ENCODE measurements at regions not wholly inside any gene's neighbourhood (a gene's known extent, or its start where the extent isn't known, plus 50 kb on each side); places are given as distances from the start of the nearest gene placed in this dataset.

DNA sequence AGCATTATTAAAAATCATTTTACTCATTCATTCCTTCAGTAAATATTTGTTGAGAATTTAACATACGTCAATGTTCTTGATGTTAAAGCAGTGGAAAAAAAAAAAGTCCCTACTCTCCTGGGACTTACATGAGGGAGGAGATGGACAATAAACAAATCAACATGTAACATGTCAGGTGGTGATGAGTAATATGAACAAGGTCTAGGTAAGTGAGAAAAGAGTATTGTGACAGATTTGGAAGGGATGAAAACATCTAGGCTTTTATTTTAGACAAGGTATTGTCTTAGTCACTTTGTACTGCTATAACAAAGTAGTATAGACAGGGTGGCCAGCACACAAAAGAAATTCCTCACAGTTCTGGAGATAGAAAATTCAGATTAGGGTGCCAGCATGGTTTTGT lies 167.2 kb downstream of the FSCB start:
- Mint-ChIP-seq H3K36me3 (ENCODE audit: low read depth) (no peaks in the 10 kb centered on the region), H3K27me3 (ENCODE audit: insufficient read depth) (no peaks in the 10 kb centered on the region), H3K4me1 (ENCODE audit: low read depth) (no peaks in the 10 kb centered on the region), H3K4me3 (no peak overlapping the region), H3K9me3 (peaks cover 4% of the 10 kb centered on the region), H3K27ac (no peak overlapping the region)
- intact Hi-C loops (cut with micrococcal nuclease), result no loop called here
- no peak for DNase-seq (ENCODE audit: low spot score)

DNA sequence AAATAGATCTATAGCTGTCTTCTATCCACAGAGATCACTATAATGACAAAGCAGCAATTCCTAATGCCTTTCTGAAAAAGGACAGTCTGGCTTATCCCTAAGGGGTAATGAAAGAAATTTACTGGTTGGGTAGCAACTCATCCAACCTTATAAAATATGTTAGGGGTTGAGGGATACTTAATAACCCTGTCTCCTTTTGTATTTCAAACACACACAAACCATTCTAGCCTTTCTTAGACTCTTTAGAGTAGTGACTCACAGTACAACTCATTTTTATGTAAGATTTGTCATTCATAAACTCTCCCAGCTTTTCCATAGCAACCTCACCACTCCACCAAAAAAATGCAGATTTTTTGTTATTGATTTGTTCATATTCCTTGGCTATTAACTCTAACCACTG lies 167.9 kb downstream of the FSCB start:
- Mint-ChIP-seq H3K9me3 (peaks cover 4% of the 10 kb centered on the region), H3K4me3 (no peak overlapping the region), H3K36me3 (ENCODE audit: low read depth) (no peaks in the 10 kb centered on the region), H3K27ac (no peak overlapping the region), H3K4me1 (ENCODE audit: low read depth) (no peaks in the 10 kb centered on the region), H3K27me3 (ENCODE audit: insufficient read depth) (no peaks in the 10 kb centered on the region)
- intact Hi-C loops (cut with micrococcal nuclease), result no loop called here
- DNase-seq (ENCODE audit: low spot score), result no peak

DNA sequence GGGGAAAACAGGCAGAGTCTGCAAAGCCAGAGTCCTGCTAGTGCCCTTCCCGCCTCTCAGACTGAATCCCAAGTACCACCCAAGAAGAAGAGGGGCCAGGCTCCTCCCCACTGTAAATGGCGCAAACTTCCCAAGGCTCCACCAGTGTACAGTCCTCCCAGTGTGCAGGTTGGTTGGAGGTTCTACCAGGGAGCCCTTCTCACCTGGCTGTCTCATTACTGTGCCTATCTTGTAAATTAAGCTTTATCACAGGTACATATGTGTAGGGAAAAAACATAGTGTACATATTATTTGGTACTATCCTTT lies 189.7 kb downstream of the FSCB start:
- H3K4me1 Mint-ChIP-seq (ENCODE audit: low read depth), result no peaks in the 10 kb centered on the region
- peaks cover 19% of the 10 kb centered on the region for H3K9me3 Mint-ChIP-seq
- intact Hi-C loops (cut with micrococcal nuclease), result no loop called here
- no peaks in the 10 kb centered on the region for H3K36me3 Mint-ChIP-seq (ENCODE audit: low read depth)
- no peak for DNase-seq (ENCODE audit: low spot score)
- no peak overlapping the region for H3K4me3 Mint-ChIP-seq
- no peak overlapping the region for H3K27ac Mint-ChIP-seq
- no peaks in the 10 kb centered on the region for H3K27me3 Mint-ChIP-seq (ENCODE audit: insufficient read depth)

DNA sequence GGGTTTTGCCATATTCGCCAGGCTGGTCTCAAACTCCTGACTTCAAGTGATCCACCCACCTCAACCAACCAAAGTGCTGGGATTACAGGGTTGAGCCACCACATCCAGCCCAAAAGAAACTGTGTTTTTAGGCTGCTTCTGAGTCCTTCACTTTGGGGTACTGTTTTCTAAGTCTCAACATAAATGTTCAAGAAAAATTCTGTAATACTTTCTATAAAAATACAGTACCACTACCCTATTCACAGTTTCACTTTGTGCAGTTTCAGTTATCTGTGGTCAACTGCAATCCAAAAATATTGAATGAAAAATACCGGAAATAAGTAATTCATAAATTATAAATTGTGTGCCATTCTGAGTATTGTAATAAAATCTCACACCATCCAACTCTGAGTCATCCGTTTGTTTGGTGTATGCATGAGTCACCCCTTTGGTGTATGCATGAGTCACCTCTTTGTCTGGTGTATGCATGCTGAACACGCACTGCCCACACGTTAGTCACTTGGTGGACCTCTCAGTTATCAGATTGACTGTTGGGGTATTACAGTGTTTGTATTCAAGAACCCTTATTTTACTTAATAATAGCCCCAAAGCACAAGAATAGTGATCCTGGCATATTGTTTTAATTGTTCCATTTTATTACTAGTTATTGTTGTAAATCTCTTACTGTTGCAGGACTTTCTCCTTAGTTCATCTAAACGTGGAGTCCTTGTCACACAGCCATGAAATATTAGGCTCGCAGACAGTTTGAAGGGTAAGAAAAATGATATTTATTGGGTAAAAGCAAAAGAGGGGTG lies 190.2 kb downstream of the FSCB start:
- H3K36me3 Mint-ChIP-seq (ENCODE audit: low read depth), result no peaks in the 10 kb centered on the region
- DNase-seq (ENCODE audit: low spot score), result no peak
- no peaks in the 10 kb centered on the region for H3K27me3 Mint-ChIP-seq (ENCODE audit: insufficient read depth)
- H3K4me1 Mint-ChIP-seq (ENCODE audit: low read depth), result no peaks in the 10 kb centered on the region
- intact Hi-C loops (cut with micrococcal nuclease), result no loop called here
- no peak overlapping the region for H3K4me3 Mint-ChIP-seq
- no peak overlapping the region for H3K27ac Mint-ChIP-seq
- peaks cover 14% of the 10 kb centered on the region for H3K9me3 Mint-ChIP-seq

DNA sequence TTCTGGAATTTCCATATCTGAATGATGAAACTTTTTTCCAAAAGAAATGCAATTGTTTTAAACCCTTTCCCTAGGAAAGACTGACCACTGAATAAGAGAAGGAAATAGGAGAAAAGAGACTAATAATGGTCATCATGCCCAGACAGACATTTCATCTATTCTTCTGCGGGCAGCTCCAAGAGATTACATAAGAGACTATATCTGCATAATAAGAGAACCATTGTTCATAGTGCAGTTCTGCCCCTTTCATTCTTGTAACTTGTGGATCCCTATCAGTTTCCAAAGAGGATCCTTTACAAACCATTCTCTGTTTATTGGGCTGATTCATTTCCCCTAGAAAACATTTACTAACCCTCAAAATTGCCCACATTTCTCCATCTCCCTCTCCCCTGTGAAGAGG lies 197.8 kb downstream of the FSCB start:
- DNase-seq (ENCODE audit: low spot score), result no peak
- Mint-ChIP-seq H3K27ac (no peak overlapping the region), H3K4me3 (no peak overlapping the region), H3K27me3 (ENCODE audit: insufficient read depth) (no peaks in the 10 kb centered on the region), H3K36me3 (ENCODE audit: low read depth) (no peaks in the 10 kb centered on the region), H3K9me3 (peaks cover 13% of the 10 kb centered on the region), H3K4me1 (ENCODE audit: low read depth) (no peaks in the 10 kb centered on the region)
- intact Hi-C loops (cut with micrococcal nuclease), result no loop called here

DNA sequence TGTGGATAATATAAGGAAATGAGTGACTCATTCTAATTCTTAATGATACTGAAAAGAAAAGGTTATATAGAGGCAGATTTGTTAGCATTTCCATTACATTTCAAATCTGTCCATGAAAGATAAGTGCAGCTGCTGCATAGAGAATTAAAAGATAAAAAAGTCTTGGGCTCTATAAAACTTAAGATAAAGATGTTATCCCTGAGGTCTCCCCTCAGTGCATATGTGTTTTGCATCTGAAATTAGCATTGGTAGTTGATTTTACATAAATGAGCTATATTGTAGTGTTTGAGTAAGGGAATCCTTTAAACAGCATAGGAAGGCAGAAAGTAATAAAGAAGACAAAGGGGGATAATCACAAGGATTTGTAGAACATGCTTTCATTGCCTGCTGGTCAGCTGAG lies 206.2 kb downstream of the FSCB start:
- Mint-ChIP-seq H3K27me3 (ENCODE audit: insufficient read depth) (no peaks in the 10 kb centered on the region), H3K27ac (no peak overlapping the region), H3K4me3 (no peak overlapping the region), H3K4me1 (ENCODE audit: low read depth) (no peaks in the 10 kb centered on the region), H3K36me3 (ENCODE audit: low read depth) (no peaks in the 10 kb centered on the region), H3K9me3 (peaks cover 30% of the 10 kb centered on the region)
- DNase-seq (ENCODE audit: low spot score), result no peak
- intact Hi-C loops (cut with micrococcal nuclease), result no loop called here

DNA sequence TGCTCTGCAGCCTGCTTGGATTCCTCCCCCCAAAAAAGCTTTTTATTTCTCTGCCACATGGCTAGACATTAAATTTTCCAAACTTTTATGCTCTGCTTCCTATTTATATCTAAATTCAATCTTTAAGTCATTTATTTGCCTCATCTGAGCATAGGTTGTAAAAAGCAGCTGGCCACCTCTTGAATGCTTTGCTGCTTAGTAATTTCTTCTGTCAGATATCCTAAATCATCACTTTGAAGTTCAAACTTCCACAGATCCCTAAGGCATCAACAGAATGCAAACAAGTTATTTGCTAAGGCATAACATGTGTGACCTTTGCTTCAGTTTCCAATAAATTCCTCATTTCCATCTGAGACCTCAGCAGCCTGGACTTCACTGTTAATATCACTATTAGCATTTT lies 209.6 kb downstream of the FSCB start:
- Mint-ChIP-seq H3K9me3 (peaks cover 37% of the 10 kb centered on the region), H3K4me1 (ENCODE audit: low read depth) (no peaks in the 10 kb centered on the region), H3K27me3 (ENCODE audit: insufficient read depth) (no peaks in the 10 kb centered on the region), H3K4me3 (no peak overlapping the region), H3K36me3 (ENCODE audit: low read depth) (no peaks in the 10 kb centered on the region), H3K27ac (no peak overlapping the region)
- intact Hi-C loops (cut with micrococcal nuclease), result no loop called here
- no peak for DNase-seq (ENCODE audit: low spot score)

DNA sequence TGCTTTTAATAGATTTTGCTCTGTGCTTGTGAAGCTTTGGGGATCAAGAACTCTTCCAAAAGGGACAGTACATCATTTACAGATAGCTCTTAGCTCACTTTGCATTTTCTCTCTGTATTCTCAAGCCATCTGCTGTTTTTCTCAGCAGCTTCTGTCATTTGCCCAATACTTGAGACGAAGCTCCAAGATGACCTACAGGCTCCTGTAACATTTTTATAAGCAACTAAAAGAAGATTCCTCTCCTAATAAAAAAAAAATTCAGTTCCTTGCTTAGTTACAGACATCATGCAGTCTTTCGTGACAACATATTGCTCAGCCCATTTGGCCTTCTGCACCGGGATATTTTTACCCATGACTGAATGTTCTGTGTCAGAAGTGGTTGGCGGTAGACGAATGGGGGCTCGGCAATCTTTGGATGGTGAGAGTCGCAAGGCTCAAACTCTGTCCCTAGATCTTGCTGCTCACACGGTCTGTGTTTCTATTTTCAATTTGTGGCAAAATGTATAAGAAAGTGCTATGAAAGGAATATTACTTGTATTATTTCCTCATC lies 215.6 kb downstream of the FSCB start:
- no peaks in the 10 kb centered on the region for H3K27me3 Mint-ChIP-seq (ENCODE audit: insufficient read depth)
- no peaks in the 10 kb centered on the region for H3K36me3 Mint-ChIP-seq (ENCODE audit: low read depth)
- intact Hi-C loops (cut with micrococcal nuclease), result no loop called here
- no peak overlapping the region for H3K4me3 Mint-ChIP-seq
- peaks cover 26% of the 10 kb centered on the region for H3K9me3 Mint-ChIP-seq
- H3K27ac Mint-ChIP-seq, result no peak overlapping the region
- DNase-seq (ENCODE audit: low spot score), result no peak
- no peaks in the 10 kb centered on the region for H3K4me1 Mint-ChIP-seq (ENCODE audit: low read depth)

DNA sequence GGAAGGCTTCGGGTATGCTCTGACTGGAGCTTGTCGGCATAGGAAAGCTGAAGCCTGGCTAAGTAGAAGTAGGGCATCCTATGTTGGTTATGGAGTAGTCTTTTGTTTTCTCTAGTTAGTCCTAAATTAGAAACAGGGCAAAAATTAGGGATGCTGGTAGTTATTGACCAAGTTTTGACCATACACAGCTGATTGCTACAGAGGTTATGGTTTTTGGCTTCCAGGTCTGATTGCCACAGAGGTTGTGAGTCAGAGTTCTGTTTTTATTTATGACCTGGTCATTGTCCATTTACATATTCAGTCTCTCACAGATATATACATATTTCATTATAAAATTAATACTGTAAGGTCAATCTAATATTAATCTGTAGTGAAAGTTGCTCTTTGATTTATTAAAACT lies 219.2 kb downstream of the FSCB start:
- Mint-ChIP-seq H3K9me3 (peaks cover 8% of the 10 kb centered on the region), H3K27me3 (ENCODE audit: insufficient read depth) (no peaks in the 10 kb centered on the region), H3K36me3 (ENCODE audit: low read depth) (no peaks in the 10 kb centered on the region), H3K27ac (no peak overlapping the region), H3K4me1 (ENCODE audit: low read depth) (no peaks in the 10 kb centered on the region), H3K4me3 (no peak overlapping the region)
- intact Hi-C loops (cut with micrococcal nuclease), result no loop called here
- no peak for DNase-seq (ENCODE audit: low spot score)

DNA sequence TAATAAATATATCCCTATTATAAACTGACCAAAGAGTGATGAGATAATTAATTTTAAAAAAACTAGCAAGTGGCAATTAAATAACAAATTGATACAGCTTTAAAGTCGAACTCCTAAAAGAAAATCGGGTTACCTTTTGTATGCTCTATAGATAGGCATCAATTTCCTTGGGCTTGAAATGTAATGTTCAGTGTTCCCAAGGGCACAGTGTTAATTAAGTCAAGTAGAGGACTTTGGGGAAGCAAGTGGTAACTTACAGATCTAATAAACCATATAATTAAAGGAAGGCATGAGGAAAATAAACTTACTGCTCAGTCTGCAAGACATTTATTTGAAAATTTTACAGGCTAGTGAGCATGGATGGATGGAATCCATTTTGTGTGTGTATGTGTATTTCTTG lies 220.9 kb downstream of the FSCB start:
- no peaks in the 10 kb centered on the region for H3K27me3 Mint-ChIP-seq (ENCODE audit: insufficient read depth)
- no peak for DNase-seq (ENCODE audit: low spot score)
- intact Hi-C loops (cut with micrococcal nuclease), result no loop called here

DNA sequence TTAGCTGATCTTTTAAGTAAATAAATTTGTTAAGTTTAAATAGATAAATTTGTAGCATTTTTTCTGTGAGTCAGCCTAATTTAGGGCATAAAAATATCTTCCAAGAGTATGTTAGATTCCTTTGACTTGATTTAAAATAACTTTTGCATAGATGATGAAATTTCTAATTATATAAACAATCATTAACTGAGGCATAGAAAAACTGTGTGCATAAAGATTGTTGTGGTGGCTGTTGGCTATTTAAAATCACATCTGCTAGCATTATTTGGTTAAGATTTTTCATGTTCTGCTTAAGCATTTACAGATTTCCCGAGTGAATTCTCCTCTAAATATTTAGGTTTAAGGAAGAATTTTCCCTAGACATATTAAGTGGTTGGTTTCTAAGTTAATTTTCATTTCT lies 223.2 kb downstream of the FSCB start:
- intact Hi-C loops (cut with micrococcal nuclease), result no loop called here
- no peak overlapping the region for H3K4me3 Mint-ChIP-seq
- H3K9me3 Mint-ChIP-seq, result peaks cover 6% of the 10 kb centered on the region
- no peak for DNase-seq (ENCODE audit: low spot score)
- H3K36me3 Mint-ChIP-seq (ENCODE audit: low read depth), result no peaks in the 10 kb centered on the region
- no peaks in the 10 kb centered on the region for H3K27me3 Mint-ChIP-seq (ENCODE audit: insufficient read depth)
- H3K4me1 Mint-ChIP-seq (ENCODE audit: low read depth), result no peaks in the 10 kb centered on the region
- no peak overlapping the region for H3K27ac Mint-ChIP-seq

More for the DNA sequence above, 220.9 kb downstream of the FSCB start:
- Mint-ChIP-seq H3K27ac (no peak overlapping the region), H3K4me1 (ENCODE audit: low read depth) (no peaks in the 10 kb centered on the region), H3K4me3 (no peak overlapping the region), H3K36me3 (ENCODE audit: low read depth) (no peaks in the 10 kb centered on the region), H3K9me3 (peaks cover 6% of the 10 kb centered on the region)

DNA sequence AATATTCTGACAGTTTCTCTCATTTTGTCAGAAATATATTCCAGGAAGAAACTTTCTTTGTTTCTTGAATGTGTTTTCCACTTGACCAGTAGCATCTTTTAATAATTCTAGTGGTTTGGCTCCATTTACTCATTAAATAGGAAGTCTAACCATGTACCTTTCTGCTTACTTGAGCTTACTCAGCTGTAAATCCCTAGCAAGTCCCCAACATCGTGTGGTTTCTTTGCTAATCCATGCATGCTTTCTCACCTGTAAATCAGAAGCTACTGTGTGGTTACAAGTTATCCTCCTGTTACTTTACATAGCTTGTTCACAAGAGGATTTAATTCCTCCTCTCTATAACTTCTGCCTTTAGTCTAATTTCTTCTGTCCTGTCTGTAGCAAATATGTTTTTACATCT lies 227.7 kb downstream of the FSCB start:
- intact Hi-C loops (cut with micrococcal nuclease), result no loop called here
- no peaks in the 10 kb centered on the region for H3K4me1 Mint-ChIP-seq (ENCODE audit: low read depth)
- H3K4me3 Mint-ChIP-seq, result no peak overlapping the region
- H3K9me3 Mint-ChIP-seq, result no peaks in the 10 kb centered on the region
- H3K27me3 Mint-ChIP-seq (ENCODE audit: insufficient read depth), result no peaks in the 10 kb centered on the region
- no peak overlapping the region for H3K27ac Mint-ChIP-seq
- DNase-seq (ENCODE audit: low spot score), result no peak
- H3K36me3 Mint-ChIP-seq (ENCODE audit: low read depth), result no peaks in the 10 kb centered on the region

DNA sequence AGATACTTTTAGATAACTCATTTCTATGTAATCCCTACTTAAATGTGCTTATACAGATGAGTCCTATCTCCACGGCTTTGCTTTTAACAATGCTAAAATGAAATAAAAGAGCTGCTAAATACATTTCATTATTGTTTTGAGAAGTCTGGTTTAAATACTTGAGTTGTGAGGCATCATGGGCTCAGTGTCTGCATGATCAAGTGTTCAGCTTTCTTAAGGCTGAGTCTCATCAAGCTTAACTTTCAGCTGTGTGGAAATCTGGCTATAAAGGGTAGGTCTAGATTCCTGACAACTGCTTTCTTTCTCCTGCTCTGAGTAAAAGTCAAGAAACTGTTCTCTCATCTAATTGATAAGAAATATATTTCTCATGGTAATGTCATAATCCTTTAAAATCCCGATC lies 235.4 kb downstream of the FSCB start:
- H3K36me3 Mint-ChIP-seq (ENCODE audit: low read depth), result no peaks in the 10 kb centered on the region
- peaks cover 24% of the 10 kb centered on the region for H3K9me3 Mint-ChIP-seq
- H3K4me3 Mint-ChIP-seq, result no peak overlapping the region
- no peaks in the 10 kb centered on the region for H3K4me1 Mint-ChIP-seq (ENCODE audit: low read depth)
- intact Hi-C loops (cut with micrococcal nuclease), result no loop called here
- no peak overlapping the region for H3K27ac Mint-ChIP-seq
- no peaks in the 10 kb centered on the region for H3K27me3 Mint-ChIP-seq (ENCODE audit: insufficient read depth)
- no peak for DNase-seq (ENCODE audit: low spot score)

DNA sequence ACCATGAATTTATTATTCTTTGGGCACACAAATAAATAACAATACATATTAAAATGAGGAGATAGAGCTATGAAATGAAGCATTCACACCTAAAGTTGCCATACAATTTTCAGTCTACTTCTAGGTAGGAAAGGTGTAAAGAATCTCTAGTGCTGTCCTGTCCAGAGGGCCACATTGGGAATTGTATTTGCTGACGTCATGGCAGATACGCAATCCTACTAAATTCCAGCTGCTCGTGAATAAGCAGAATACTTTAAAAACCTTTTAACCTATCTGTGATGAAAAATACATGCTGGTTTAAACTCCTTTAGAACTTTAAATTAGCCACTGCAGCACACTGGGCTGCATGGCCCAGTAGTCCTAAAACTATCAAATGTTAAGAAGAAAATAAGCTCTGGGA lies 236.1 kb downstream of the FSCB start:
- DNase-seq (ENCODE audit: low spot score), result no peak
- Mint-ChIP-seq H3K36me3 (ENCODE audit: low read depth) (no peaks in the 10 kb centered on the region), H3K4me1 (ENCODE audit: low read depth) (no peaks in the 10 kb centered on the region), H3K27me3 (ENCODE audit: insufficient read depth) (no peaks in the 10 kb centered on the region), H3K9me3 (peaks cover 30% of the 10 kb centered on the region), H3K27ac (no peak overlapping the region), H3K4me3 (no peak overlapping the region)
- intact Hi-C loops (cut with micrococcal nuclease), result no loop called here
